GM12874 (cell line): ENCODE measurements at regions not wholly inside any gene's neighbourhood (a gene's known extent, or its start where the extent isn't known, plus 50 kb on each side); places are given as distances from the start of the nearest gene placed in this dataset.

Source experiments
- TF ChIP-seq, protein P1 (sequence below): IDR thresholded peaks from 2 replicates; pipeline ENCODE4 v1.5.1; 2011; ENCODE audit warnings: low read depth, mild to moderate bottlenecking, control low read depth, low read length, moderate library complexity; ENCODE audit not compliant: insufficient read depth

DNA sequence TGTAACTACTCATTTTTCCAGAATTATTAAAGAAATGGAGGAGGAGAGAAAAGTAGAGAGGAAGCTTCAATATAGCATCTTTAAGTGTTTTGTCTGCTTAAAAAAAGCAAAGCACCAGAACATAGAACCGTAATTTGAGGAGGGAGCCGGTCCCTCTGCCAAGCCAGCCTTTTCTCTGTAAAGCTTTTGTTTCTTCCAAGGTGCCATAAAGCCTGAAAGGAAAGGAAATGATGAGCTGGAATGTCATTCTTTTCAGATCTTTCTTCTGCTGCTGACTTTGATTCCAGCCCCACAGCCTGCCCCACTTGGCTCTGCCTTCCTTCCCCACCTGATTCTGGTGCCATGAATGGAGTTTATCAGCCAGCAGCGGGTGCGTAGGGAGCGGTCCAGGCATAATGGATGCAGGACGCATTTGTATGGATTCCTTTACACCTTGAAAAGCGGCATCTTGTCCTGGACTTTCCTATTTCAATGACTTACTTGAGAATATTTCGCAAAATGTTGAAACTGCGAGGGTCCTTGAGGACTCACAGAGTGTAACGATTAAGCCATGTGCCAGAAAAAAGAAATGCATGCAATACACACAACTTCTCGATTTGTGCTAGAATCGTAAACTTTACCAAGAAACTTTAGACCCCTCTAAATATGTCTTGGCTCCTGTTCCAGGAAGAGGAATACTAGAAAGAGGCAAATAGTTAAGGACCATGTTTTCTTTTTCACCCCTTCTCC lies 569.5 kb upstream of the MGMT start:
- TF ChIP-seq, protein P1, sequence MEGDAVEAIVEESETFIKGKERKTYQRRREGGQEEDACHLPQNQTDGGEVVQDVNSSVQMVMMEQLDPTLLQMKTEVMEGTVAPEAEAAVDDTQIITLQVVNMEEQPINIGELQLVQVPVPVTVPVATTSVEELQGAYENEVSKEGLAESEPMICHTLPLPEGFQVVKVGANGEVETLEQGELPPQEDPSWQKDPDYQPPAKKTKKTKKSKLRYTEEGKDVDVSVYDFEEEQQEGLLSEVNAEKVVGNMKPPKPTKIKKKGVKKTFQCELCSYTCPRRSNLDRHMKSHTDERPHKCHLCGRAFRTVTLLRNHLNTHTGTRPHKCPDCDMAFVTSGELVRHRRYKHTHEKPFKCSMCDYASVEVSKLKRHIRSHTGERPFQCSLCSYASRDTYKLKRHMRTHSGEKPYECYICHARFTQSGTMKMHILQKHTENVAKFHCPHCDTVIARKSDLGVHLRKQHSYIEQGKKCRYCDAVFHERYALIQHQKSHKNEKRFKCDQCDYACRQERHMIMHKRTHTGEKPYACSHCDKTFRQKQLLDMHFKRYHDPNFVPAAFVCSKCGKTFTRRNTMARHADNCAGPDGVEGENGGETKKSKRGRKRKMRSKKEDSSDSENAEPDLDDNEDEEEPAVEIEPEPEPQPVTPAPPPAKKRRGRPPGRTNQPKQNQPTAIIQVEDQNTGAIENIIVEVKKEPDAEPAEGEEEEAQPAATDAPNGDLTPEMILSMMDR, result no peak

DNA sequence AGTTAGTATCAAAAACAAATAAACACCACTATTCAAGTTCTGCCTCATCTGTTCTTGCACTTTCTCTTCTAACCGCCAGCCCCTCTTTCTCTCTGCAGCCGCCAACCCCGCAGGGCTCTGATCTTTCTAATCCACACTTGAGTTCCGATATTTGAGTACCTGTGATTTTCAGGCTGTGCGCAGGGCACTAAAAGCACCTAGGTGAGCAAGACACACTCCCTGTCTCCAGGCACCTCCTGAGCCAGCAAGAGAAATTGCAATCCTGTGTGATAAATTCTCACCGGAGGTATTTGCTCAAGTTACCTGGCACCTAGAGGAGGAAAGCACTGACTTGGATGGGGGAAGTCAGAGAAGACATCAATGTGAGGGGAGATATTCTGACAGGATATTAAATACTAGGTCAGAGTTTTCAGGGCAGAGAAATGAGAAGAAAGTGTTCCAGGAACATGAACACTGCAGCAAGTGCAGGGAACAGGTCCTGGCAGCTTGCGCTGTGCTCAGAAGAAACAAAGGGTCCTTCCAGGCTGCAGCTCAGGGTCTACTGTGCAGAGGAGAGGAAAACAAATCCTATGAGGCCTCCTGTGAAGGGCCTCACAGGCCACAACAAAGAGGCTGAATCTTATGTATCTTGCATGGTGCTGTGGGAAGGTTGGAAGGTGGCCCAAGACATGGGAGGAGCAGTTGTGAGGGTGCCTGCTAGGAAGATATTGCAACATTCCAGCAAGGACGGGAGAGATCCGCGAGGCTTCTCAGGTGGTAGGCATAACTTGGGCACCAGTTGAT lies 568.7 kb upstream of the MGMT start:
- TF ChIP-seq, protein P1, result no peak

DNA sequence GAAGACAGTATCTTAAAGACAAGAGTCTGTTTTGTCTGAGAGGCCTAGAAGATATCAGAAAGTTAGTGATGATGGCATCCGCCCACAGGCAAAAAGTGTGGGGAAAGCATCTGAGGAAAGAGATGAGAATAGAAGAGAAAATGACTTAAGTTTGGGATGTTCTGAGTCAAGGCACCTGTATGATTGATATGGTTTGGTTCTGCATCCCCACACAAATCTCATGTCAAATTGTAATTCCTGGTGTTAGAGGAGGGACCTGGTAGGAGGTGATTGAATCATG lies 568.2 kb upstream of the MGMT start:
- TF ChIP-seq, protein P1, result no peak

DNA sequence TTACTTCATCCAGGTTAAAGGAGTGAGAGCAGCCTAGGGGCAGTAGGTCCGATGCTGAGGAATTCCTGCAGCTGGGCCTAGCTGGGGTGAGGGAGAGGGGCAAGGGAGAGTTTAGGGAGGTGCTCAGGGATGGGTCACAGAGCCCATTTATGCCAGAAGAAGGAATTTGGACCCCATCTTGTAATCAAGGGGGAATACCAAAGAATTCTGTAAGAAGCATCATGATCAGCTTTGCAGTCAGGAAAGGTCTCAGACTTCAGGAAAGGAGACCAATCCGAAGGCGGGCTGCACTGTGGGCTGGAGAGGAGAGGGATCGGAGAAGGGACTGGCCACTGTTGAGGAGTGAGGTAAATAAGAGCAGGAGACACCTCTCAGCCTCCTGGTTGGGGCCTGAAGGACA lies 566.6 kb upstream of the MGMT start:
- TF ChIP-seq, protein P1, result no peak

DNA sequence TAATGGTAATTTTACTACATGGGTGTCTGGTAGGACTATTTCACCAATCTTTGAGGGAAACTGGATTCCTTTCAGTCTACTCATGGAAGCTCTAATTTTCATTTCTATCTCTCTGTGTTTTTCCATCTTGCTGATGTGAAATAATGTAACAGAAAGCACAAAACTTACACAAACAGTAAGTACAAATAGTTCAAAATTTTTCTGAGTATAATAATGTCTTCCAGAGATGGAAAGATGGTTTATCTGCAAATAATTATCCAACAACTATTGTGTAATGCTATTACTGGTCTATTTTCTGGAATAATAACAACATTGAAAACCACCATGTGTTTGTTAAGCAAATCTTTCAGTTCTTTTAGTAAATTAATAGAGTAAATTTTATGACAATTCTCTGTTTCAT lies 565.8 kb upstream of the MGMT start:
- TF ChIP-seq, protein P1, result no peak

DNA sequence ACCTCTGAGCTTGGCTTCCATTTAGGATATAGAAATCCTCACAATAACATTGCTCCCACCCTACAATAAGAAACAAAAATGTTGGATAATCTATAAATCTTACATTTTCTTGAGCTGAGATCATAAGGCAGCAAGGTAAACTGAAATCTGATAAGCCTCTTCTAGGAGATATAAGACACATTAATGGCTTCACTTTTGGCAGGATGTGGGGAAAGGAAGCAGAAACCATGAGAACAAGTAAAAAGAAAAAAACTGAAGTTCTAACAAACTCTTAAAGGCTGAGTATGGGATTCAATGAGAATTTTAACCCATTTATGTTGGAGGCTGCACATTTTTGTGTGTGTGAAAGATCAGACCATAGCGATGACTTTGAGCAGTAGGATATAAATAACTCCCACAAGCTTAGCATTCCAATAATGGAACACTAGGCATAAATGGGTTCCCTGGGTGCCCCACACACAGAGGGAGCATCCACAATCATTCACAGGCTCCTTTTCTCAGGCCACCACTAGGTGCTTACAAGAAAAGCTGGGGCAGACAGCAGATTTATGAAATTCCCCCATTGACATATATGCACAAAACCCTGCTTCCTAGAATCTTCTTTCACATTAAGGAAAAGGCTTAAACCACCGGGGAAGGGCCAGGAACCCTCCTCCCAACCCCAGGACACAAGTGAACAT lies 564.9 kb upstream of the MGMT start:
- TF ChIP-seq, protein P1, result no peak

DNA sequence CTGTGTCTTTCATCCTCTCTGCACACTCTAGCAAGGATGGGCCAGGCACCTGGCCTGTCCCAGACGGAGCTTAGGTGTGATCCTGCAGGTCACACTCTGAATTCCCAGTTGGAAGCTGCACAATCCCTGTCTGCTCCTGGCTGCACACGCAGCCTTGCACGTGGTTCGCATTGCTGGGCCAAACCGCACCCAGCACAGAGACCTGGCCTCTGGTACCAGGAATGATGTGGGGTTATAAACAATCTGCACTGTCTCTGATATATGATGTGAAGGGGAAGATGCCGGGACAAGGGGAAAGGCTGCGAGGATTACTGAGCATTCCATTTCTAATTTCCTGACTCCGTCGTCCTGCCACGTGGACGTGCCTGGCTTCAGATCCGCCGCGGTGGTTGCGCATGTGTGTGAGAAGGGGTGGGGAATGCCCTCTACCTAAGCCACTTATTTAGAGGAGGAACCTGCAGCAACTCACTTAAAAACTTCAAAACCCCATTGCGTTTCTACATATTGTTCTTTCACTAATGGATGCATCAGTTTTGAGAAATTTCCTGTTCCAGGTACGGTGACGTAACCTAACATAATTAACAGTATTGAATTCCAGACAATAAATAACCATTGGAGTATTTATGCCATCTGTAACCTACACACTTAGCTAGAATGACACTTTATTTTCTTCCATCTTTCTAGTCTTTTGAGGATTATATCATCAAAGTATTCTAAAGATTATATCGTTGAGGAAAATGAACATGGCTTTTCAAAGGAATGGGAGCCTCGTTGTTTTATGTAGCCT lies 559.7 kb upstream of the MGMT start:
- TF ChIP-seq, protein P1, result no peak
